ENCODE measurements at regions not wholly inside any gene's neighbourhood (a gene's known extent, or its start where the extent isn't known, plus 50 kb on each side); places are given as distances from the start of the nearest gene placed in this dataset.

DNA sequence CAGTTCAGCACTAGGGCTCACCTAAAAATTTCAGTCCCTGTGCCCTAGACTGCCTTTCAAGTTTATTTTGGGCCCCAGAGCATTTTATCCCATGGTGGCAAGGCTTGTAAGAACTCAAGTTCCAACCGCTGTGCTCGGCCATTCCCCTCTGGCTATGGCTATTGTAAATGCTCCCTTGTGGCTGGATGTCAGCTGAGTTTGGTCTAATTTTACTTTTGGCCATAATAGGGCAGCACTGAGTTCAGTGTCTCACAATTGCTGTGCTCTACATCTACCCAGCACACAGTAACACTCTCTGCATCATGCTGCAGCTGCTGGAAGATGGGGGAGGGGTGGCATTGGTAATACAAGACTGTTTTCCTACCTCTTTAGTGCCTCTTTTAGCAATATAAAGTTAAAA, 210.8 kb upstream of the IRS4 start:
- no peak overlapping the region for H2AFZ ChIP-seq (ENCODE audit: low read length)
- no peaks in the 10 kb centered on the region for H3K9me3 ChIP-seq (ENCODE audit: control insufficient read depth, low read depth, low read length)
- no peak overlapping the region for H2BK20ac ChIP-seq (ENCODE audit: low read depth, low read length, poor library complexity, severe bottlenecking)
- no peak overlapping the region for H3K23ac ChIP-seq (ENCODE audit: insufficient read length, low read depth, low read length)
- no peak overlapping the region for H4K8ac ChIP-seq (replicated peaks; ENCODE audit: insufficient read length, low read depth, low read length)
- WGBS (ENCODE audit: extremely low coverage, insufficient read length, low lambda C conversion rate) = no CpG with 5 or more reads among the region's 2 CpGs
- no peaks in the 10 kb centered on the region for H3K27me3 ChIP-seq (ENCODE audit: insufficient read depth, low read length)
- Mint-ChIP-seq H3K27me3 (ENCODE audit: low read depth) (no peaks in the 10 kb centered on the region), H3K9me3 (peaks cover 0 to 2% of the 10 kb centered on the region in 2 experiments; a peak in 2 of 5 replicates), H3K36me3 (ENCODE audit: insufficient read depth in 1 of 3, low read depth in 3 of 3) (no peaks in the 10 kb centered on the region), H3K4me1 (no peaks in the 10 kb centered on the region), H3K4me3 (no peak overlapping the region), H3K27ac (no peak overlapping the region)
- no peaks in the 10 kb centered on the region for H3K23me2 ChIP-seq (ENCODE audit: insufficient read length, low read depth, low read length, poor library complexity, severe bottlenecking)
- H2BK120ac ChIP-seq (ENCODE audit: low read depth, low read length, poor library complexity, severe bottlenecking) = no peak overlapping the region
- H3K79me1 ChIP-seq (ENCODE audit: insufficient read depth, low read depth, low read length, poor library complexity, severe bottlenecking) = no peaks in the 10 kb centered on the region
- TF ChIP-seq, protein P1, sequence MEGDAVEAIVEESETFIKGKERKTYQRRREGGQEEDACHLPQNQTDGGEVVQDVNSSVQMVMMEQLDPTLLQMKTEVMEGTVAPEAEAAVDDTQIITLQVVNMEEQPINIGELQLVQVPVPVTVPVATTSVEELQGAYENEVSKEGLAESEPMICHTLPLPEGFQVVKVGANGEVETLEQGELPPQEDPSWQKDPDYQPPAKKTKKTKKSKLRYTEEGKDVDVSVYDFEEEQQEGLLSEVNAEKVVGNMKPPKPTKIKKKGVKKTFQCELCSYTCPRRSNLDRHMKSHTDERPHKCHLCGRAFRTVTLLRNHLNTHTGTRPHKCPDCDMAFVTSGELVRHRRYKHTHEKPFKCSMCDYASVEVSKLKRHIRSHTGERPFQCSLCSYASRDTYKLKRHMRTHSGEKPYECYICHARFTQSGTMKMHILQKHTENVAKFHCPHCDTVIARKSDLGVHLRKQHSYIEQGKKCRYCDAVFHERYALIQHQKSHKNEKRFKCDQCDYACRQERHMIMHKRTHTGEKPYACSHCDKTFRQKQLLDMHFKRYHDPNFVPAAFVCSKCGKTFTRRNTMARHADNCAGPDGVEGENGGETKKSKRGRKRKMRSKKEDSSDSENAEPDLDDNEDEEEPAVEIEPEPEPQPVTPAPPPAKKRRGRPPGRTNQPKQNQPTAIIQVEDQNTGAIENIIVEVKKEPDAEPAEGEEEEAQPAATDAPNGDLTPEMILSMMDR (conservative IDR thresholded peaks at IDR 0.05) = no peak; the same call in 2 of the 3 replicates
- no peak overlapping the region for H2AK5ac ChIP-seq (ENCODE audit: insufficient read length, low read length)
- H4K91ac ChIP-seq (ENCODE audit: insufficient read length, low read depth, low read length) = no peak overlapping the region
- no peak overlapping the region for H4K5ac ChIP-seq (ENCODE audit: insufficient read length, low read depth, low read length)
- no peaks in the 10 kb centered on the region for H3K4me1 ChIP-seq (ENCODE audit: insufficient read depth, low read length)
- H4K20me1 ChIP-seq (ENCODE audit: control insufficient read depth, insufficient read depth, insufficient read length) = no peaks in the 10 kb centered on the region
- H2BK15ac ChIP-seq (ENCODE audit: low read depth, low read length) = no peak overlapping the region
- no peak overlapping the region for H2BK5ac ChIP-seq (ENCODE audit: insufficient read length, low read length)
- no peak overlapping the region for H3K9ac ChIP-seq (ENCODE audit: extremely low read depth, insufficient read length, low read length)
- no peak overlapping the region for H2BK12ac ChIP-seq (ENCODE audit: insufficient read length, low read depth, low read length)
- no peaks in the 10 kb centered on the region for H3K79me2 ChIP-seq (ENCODE audit: insufficient read depth, low read length)
- no peak overlapping the region for H3K56ac ChIP-seq (ENCODE audit: insufficient read length, low read depth, low read length)
- no peak for DNase-seq
- H3K27ac ChIP-seq (ENCODE audit: insufficient read length, low read depth, low read length) = no peak overlapping the region
- no peak overlapping the region for H3K14ac ChIP-seq (ENCODE audit: insufficient read depth, low read length)
- H3T11ph ChIP-seq (ENCODE audit: low read length) = no peak overlapping the region
- no peak overlapping the region for H3K18ac ChIP-seq (ENCODE audit: insufficient read length, low read depth, low read length)
- H3K4ac ChIP-seq (ENCODE audit: low read depth, low read length) = no peak overlapping the region
- no peak overlapping the region for H3K4me2 ChIP-seq (ENCODE audit: insufficient read depth, insufficient read length, low read length)
